GM18499 (cell line): ENCODE measurements at regions not wholly inside any gene's neighbourhood (a gene's known extent, or its start where the extent isn't known, plus 50 kb on each side); places are given as distances from the start of the nearest gene placed in this dataset.

Experiments used
- ATAC-seq: cut with Tn5 transposase; IDR thresholded peaks from one replicate; pipeline ENCODE4 v1.9.1; 2021; ENCODE audit warnings: moderate number of reproducible peaks; ENCODE audit not compliant: insufficient read depth, unreplicated experiment

GRCh38 chr4:130524057-130524456 is 1428.1 kb downstream of the C4orf33 start:
- no peak for ATAC-seq

GRCh38 chr4:130530505-130530904 is 1434.6 kb downstream of the C4orf33 start:
- no peak for ATAC-seq

GRCh38 chr4:130534651-130535050 is 1438.7 kb downstream of the C4orf33 start:
- no peak for ATAC-seq

- no peak for ATAC-seq
Measured at GRCh38 chr4:130542953-130543352, 1447.0 kb downstream of the C4orf33 start.

- no peak for ATAC-seq
Measured at GRCh38 chr4:130545171-130545570, 1449.2 kb downstream of the C4orf33 start.

- no peak for ATAC-seq
Measured at GRCh38 chr4:130545596-130545995, 1449.6 kb downstream of the C4orf33 start.

- ATAC-seq: no peak
Measured at GRCh38 chr4:130559268-130559667, 1463.3 kb downstream of the C4orf33 start.

- no peak for ATAC-seq
Measured at GRCh38 chr4:130563185-130563888, 1467.4 kb downstream of the C4orf33 start.

GRCh38 chr4:130563889-130564418 is 1468.0 kb downstream of the C4orf33 start:
- no peak for ATAC-seq

GRCh38 chr4:130568746-130569145 is 1472.8 kb downstream of the C4orf33 start:
- no peak for ATAC-seq

GRCh38 chr4:130573742-130574141 is 1477.8 kb downstream of the C4orf33 start:
- ATAC-seq: no peak

- no peak for ATAC-seq
Measured at GRCh38 chr4:130574215-130574614, 1478.3 kb downstream of the C4orf33 start.

- ATAC-seq: no peak
Measured at GRCh38 chr4:130576218-130576617, 1480.3 kb downstream of the C4orf33 start.

- no peak for ATAC-seq
Measured at GRCh38 chr4:130591091-130591490, 1495.1 kb downstream of the C4orf33 start.

- no peak for ATAC-seq
Measured at GRCh38 chr4:130600706-130601105, 1504.8 kb downstream of the C4orf33 start.

- ATAC-seq: no peak
Measured at GRCh38 chr4:130603043-130603442, 1507.1 kb downstream of the C4orf33 start.

GRCh38 chr4:130608121-130608520 is 1512.2 kb downstream of the C4orf33 start:
- ATAC-seq: no peak

- no peak for ATAC-seq
Measured at GRCh38 chr4:130628531-130628930, 1532.6 kb downstream of the C4orf33 start.

- no peak for ATAC-seq
Measured at GRCh38 chr4:130632731-130633604, 1537.0 kb downstream of the C4orf33 start.

- no peak for ATAC-seq
Measured at GRCh38 chr4:130636486-130636885, 1540.5 kb downstream of the C4orf33 start.

GRCh38 chr4:130640592-130640991 is 1544.6 kb downstream of the C4orf33 start:
- ATAC-seq: no peak
